ENCODE measurements at regions not wholly inside any gene's neighbourhood (a gene's known extent, or its start where the extent isn't known, plus 50 kb on each side); places are given as distances from the start of the nearest gene placed in this dataset.
"Not testable (repeated sequence)": the region's sequence is repeated elsewhere in the genome, so short reads cannot be mapped to it uniquely, and the experiment has no call there.

DNA sequence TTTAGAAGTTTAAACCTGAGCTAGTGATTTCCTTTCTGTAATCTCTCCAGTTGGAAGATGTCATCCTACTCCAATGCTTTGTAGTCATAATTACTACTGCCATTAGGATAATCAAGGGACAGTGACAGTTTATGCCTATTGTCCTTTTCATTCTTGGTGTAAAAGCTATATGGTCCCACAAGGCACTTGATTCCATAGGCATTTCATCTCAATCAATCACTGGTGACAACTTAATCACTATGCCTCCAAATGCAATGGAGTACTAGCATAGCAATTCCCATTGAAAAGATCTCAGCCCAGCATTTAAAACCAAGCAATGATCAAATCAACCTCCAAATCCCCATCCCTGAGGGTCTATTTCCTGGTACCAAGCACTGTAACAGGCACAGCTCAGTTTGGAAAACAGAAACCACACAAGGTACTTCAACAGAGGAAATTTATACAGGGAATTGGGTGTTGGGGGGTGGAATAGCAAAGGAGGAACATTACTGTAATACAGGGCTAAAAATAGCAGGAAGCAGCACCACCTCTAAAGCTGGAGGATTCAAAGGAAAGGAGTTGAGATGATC, 51.0 kb downstream of the FHIP2A start:
- DNase-seq (ENCODE audit: low read depth): no peak

DNA sequence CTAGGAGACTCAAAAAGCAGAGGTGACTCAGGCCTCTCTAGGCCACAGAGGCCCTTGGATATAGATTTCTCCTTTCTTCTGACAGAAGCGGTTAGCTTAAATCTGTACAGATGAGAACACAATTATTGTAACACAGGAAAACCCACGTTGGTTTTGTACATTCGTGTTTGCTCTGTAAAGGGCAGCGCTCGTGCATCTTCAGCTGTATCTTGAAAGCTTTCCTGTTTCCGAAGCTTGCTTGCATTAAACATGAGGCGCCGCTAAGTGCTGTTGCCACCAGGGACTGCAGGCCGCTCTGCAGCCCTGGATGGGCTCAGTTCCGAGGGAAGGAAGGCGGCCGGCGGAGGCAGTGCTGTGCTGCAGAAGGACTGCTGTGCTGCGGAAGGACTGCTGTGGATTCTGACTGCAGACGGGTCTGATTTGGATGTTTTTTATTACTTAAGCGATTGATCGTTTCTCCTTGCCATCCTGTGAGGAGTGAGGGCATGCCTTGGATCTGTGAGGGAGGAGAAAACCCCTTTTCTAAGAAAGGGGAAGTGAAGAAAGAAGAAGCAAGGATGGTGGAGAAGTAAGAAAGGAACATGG, 53.3 kb downstream of the FHIP2A start:
- DNase-seq (ENCODE audit: low read depth): no peak

DNA sequence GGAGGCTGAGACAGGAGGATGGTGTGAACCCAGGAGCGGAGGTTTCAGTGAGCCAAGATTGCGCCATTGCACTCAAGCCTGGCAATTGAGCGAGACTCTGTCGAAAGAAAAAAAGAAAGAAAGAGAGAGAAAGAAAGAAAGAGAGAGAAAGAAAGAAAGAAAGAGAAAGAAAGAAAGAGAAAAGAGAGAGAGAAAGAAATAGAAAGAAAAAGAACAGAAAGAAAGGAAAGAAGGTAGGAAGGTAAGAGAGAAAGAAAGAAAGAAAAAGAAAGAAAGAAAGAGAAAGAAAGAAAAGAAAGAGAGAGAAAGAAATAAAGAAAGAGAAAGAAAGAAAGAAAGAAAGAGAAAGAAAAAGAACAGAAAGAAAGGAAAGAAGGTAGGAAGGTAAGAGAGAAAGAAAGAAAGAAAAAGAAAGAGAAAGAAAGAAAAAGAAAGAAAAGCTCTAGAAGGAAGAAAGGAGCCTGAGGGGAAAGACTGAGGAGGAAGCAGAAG, 54.1 kb downstream of the FHIP2A start:
- DNase-seq (ENCODE audit: low read depth): not testable (repeated sequence)

DNA sequence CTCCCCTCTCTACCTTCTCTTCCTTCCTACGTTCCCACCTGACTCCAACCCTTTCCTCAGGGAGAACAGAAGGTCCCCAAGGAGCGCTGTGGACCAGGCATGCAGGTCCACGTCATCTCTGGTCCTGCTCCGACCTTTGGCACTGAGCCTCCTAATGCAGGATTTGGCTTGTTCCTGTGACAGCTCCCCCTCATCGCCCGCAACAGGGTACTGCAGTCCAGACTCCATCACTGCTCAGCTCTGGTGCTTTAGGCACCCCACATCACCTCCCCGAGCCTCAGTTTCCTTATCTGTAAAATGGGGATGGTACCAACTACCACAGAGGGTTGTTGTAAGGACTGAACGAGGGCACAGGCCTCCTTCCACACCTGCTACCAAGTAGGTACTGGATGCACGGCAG, 54.6 kb downstream of the FHIP2A start:
- DNase-seq (ENCODE audit: low read depth): no peak

DNA sequence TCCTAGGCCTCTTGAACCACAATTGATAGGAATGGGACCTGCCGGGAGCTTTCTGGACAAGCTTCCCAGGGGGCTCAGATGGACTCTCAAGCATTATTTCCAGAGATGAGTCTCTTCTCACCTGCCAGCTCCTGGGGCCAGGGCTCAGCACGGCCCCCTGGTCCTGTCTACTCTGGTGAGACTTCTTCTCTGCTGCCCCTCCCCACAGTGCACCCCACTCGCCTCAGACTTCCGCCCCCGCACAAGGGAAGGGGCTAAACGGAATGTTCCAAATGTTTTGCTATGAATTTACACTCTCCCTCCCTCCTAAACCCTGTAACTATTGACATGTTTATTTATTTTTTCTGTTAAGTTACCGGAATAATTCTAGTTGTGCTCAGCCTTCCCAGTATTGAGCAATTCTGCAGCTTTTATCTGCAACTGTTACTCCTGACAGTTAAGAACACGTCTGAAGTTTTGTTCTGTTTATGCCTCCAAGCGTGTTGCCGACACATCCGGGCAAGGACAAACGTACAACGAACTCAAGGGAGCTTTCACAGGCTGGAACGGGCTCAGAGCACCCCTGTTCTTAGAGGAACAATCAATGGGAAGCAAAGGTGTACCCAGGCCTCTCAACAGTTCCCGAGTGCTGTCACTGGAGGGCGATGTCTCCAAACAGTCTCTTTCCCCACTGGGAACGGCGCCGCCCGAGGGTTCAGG, 55.2 kb downstream of the FHIP2A start:
- DNase-seq (ENCODE audit: low read depth): peak; percentile 32

DNA sequence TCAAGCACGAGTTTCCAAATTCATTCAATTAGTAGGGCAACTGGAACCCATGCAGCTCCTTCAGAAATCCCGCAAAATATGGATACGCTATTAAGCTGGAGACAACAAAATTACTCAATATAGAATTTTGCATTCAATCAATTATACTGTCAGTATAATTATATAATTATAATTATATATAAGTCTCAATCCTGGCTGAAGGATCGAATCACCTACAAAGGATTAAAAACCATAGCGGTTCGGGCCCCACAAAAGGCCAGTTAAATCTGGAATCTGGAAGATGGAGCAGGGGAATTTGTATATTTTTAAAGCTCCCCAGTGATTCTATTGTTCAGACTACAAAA, 55.7 kb downstream of the FHIP2A start:
- DNase-seq (ENCODE audit: low read depth): no peak

DNA sequence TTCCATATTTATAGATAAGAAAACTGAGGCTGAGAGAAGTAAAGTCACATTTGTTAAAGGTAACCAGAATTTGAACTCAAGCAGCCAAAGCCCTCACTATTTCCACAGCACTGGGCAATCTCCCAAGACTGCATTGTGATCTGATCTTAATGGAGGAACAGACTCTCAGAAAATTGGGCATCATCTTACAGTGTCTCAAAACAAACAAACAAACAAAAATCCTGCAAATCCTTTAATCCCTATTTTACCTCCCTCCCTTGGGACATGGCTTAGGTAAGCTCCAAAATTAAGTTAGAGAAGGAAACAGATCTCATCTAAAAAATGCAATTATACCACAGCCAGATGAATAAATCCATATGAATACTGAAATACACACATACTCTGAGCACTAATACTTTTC, 57.5 kb downstream of the FHIP2A start:
- no peak for DNase-seq (ENCODE audit: low read depth)

DNA sequence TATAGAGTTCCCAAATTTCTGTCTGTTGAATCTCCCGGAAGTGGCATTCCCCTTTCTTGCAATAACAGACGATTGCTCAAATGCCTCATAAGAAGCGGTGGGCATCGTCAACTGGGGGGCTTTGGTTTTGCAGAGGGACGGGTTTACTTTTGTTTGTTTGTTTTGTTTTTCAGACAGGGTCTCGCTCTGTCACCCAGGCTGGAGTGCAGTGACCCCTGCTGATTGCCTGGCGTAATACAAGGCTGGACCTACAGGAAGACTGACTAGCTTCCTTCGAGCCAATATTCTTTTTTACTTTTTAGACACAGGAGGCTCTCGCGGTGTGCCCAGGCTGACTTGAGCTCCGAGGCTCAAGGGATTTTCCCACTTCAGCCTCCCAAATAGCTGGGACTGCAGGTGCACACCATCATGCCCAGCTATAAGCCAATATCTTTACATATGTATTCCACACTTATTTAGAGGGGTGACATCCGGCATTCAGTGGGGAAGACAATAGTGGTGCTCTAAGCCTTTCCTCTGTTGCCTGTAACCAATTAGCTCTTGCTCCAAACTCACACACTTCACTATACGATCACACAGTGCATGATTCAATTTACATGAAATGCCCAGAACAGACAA, 58.1 kb downstream of the FHIP2A start:
- DNase-seq (ENCODE audit: low read depth): no peak

DNA sequence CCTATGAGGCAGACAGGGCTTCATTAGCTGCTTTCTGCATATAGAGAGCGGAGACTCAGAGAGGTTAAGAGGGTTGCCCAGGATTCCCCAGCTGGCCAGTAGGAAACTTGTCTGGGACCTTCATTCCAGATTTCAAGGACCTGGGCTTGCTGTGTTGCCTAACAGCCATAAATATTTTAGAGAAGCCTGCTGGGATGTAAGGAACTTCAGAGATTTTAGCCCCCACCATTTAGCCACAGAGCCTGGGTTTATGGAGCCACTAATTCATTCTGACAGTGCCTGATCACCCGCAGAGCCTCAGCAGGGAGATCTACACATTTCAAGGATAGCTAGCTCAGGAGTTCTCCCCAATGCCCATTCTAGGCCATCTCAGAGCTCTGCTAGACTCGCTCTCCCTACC, 56.6 kb upstream of the TRUB1 start:
- DNase-seq (ENCODE audit: low read depth): no peak

DNA sequence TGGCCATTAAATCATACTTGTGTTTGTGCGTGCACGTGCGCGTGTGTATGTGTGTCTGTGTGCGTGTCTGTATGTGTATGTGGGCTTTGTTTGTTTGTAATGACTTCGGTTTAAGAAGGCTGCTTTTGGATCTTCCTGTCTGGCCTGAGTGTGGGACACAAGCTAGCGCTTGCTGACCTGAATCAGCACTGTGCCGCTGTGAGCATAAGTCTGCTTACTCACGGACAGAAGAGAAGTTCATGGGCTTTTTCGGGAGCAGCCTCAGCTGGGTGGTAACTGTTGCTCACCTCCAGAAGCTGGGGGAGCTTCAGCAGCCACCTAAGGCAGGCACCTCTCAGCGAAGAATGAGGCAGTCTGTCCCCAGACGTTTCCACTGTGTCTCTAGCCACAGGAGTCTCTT, 56.1 kb upstream of the TRUB1 start:
- no peak for DNase-seq (ENCODE audit: low read depth)

DNA sequence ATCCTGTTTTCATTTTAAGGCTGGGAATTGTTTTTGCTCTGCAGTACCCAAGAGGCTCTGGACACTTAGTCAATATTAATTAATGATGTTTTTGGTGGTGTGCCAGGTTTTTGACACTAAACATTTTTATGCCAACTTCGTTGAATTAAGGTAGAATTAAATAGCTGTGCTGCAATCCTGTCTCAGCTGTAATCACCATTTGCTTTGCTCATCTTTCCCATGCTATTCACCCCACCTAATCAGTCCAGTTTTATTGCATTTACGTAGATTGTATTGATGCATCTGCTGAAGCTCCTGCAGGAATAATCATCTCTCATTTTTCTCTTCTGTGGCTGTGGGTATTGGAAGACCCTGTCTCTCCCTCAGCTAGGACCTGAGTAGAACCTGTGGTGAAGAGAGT, 52.6 kb upstream of the TRUB1 start:
- no peak for DNase-seq (ENCODE audit: low read depth)

Measured in GM04504 (cell line).